HG03139 (cell line): ENCODE measurements at regions not wholly inside any gene's neighbourhood (a gene's known extent, or its start where the extent isn't known, plus 50 kb on each side); places are given as distances from the start of the nearest gene placed in this dataset.
A peak's percentile ranks its signal among the peaks of the same experiment; 100 is the strongest.
"Not testable (repeated sequence)": the region's sequence is repeated elsewhere in the genome, so short reads cannot be mapped to it uniquely, and the experiment has no call there.

Experiments used
- ATAC-seq: cut with Tn5 transposase; IDR thresholded peaks from one replicate; pipeline ENCODE4 v1.9.1; 2021; ENCODE audit not compliant: unreplicated experiment

DNA sequence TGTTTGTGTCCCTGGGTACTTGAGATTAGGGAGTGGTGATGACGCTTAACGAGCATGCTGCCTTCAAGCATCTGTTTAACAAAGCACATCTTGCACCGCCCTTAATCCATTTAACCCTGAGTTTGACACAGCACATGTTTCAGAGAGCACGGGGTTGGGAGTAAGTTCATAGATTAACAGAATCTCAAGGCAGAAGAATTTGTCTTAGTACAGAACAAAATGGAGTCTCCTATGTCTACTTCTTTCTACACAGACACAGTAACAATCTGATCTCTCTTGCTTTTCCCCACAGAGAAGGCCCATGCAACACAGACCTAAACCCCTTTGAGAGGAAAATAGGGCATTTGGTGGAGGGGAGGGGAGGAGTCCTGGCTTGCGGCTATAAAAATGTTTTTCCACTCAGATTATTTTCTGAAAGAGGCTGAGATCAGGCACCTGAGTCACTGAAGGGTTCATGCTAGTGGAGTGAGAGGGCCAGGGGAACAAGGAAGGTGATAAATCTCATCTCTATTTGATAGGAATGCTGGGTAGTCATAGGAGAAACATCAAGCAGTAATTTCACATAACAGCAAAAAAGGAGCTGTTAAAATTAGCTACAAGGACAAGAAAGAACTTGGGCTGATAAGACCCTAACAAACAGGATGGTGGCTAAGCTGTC is 136.9 kb downstream of the OR2B2 start:
- not testable (repeated sequence) for ATAC-seq

DNA sequence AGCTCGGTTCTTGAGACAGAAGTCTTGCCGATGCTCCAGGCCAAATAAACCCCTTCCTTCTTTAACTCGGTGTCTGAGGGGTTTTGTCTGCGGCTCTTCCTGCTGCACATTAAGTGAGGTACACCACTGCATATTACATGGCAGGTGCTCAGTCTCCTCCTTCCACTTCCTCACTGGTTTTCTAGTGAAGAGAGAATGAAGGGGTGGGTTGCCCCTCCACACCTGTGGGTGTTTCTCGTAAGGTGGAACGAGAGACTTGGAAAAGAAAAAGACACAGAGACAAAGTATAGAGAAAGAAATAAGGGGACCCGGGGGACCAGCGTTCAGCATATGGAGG is 138.0 kb downstream of the OR2B2 start:
- not testable (repeated sequence) for ATAC-seq

DNA sequence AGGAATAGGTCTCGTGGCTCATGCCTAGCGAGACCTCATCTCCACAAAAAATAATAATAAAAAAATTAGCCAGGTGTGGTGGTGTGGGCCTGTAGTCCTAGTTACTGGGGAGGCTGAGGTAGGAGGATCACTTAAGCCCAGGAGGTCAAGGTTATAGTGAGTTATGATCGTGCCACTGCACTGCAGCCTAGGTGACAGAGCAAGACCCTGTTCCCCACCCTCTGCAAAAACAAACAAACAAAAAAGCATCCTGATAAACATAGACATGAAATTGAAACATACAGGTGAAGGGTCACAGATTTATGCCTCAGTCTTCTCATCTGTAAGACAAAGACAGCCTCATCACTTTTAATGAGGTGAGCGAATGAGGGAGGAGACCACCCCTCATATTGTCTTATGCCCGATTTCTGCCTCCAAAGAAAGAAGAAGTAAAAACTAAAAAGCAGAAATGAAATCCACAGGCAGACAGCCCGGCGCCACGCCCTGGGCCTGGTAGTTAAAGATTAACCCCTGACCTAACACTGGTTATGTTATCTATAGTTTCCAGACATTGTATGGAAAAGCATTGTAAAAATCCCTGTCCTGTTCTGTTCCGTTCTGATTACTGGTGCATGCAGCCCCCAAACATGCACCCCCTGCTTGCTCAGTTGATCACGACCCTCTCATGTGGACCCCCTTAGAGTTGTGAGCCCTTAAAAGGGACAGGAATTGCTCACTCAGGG is 138.5 kb downstream of the OR2B2 start:
- ATAC-seq: not testable (repeated sequence)

DNA sequence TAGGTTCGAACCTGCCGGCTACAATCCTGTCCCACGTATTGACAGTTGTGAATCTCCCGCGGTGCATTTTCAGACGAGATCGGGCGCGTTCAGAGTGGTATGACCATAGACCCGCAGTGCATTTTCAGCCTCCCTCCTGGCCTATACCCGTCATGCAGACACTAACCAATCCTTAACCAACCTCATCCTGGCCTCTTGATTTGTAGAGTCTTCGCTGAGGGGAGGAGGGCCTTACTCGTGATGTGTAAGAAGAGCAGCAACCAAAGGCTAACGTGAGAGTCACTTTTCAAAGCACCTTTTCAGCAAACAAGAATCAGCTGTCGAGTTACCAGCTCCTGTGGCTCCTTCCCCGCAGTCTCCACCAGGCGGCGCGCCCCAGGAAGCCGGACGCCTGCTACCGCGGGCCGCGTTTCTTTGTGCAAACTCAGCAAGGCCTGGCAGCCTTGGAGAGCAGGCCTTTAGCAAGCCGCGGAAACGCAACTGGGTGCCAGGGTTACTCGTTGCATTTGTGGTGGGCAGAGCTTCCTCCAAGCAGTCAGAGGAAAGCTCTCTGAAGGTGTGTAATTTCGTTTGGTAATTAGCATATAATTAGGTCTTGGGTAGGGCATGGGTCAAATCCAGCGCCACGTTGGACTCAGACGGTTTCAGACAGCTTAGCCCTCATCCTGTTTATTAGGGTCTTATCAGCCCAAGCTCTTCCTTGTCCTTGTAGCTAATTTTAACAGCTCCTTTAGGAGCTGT is 139.8 kb downstream of the OR2B2 start:
- peak; percentile 80 for ATAC-seq

DNA sequence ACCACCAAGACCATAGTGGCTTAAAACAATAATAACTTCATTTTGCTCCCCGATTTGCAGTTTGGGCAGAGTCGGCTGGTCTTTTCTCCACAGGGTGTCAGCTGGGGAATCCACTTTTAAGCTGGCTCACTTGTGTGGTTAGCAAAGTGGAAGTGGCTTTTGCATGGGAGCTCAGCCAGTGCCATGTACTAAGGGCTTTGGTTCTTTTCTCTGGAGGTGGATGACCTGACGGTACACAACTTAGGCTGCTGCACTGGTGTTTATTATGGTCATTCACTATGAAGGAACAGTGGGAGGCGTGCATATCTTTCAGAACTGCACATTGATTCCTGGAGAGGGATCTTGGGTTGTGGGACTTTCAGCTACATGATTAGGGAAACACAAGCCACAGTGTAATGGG is 141.0 kb downstream of the OR2B2 start:
- ATAC-seq: no peak

DNA sequence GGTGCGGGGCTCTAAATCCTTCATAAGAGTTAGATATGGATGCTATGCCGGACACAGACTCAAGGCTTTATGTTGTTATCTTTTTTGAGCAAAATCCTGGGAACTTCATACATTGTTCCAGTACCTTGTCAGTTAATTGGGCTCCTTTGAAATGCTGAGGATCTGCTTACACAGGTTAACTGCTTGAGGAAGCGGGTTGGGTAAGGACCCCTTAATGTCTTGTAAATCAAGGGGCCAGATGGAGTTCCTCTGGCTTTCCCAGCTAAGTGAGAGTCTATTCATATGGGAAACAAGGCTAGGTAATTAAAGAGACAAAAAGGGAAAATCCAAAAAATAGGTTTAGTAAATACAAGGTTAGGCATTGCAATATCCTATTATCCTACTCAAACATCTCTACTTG is 141.5 kb downstream of the OR2B2 start:
- ATAC-seq: no peak

DNA sequence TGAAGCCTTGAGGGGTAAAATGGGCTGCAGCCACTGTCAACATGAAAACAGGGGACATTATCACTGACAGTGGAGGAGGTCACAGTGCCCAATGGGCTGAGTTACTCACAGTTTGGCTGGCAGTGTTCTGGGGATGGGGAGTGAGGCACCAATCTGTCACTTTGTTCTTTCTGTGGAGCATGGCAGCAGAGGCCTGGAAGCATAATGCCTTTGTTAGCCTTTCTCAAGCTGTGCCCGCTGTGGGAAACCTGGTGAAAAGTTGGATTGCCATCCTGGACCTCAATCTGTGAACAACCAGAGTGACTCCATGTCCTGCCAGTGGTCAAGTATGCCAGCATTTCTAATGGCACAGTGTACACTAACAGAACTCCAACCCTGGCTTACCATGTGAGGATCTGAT is 143.6 kb downstream of the OR2B2 start:
- ATAC-seq: no peak

DNA sequence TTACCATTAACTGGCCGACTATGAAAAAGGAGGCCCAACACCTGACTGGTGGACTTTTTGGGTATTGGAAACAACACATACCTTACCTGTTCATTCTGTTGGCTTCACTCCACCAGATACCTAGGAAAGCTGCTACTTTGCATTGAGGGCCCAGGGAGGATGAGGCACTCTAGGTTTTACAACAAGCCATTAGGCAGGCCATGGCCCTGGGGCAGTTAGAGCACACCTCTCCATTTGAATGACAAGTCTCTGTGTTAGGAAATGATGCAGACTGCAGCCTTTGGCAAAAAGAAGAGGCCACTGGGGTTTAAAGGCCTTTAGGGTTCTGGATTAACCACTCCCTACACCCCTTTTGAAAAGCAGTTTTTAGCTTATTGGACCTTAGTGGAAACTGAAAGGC is 144.3 kb downstream of the OR2B2 start:
- no peak for ATAC-seq

DNA sequence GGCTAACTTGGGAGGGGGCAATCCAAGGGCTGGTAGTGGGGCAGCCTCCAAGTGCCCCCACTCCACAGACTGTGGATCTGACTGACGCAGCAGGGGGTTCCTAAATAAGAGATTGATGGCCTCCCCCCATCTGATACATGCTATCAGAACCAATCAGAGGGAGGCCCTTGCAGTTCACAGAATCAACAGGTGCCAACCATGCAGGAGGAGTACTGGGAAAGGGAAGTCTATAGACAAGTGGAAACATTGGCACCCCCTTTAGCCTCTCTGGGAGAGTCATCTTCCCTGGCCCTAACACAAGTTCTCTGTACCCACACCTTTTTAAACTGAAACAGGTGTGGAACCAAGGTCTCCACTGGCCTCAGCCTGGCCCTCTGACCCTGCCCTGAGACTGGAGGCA is 145.8 kb downstream of the OR2B2 start:
- no peak for ATAC-seq

DNA sequence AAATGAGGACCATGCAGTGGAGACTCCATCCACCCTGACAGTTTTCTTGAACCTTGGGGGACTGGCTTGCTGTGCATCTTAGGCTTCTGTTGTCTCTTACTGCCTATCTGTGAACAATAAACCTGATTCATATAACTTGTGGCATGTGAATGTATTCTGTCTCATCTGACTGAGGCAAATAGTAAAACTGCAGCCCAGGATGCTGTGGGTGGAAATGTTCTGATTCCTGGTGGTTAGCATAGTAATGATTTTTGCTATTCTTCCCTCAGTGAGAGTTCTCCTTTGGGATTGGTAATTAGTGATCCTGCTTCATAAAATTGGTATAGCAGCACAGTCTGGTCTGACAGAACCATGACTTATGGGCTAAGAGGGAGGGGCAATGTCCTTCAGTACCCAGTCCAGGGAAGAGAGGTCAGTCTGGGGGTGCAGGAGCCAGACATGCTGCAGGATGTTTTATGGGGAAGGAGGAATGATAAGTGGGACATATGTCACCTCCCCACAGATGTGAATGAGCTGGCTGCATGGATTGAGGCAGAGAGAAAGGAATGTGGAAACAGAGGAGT is 147.1 kb downstream of the OR2B2 start:
- no peak for ATAC-seq

DNA sequence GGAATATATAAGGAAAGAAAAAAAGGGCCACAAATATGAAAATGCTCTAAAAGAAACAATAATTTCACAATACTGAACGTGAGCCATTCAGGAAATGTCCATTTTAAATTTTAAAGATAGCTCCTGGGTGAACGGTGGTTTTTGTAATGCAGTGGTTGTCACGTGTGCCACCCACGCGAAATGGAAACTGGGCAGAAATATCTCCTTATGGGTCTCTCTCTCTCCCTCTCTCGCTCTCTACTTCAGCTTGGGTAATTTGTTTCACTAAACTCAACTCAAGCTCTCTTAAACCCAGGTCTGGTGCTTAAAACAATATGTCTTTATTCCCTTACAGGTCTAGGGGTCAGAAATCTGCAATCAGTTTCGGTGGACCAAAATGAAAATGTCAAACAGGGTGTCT is 150.8 kb downstream of the OR2B2 start:
- no peak for ATAC-seq

DNA sequence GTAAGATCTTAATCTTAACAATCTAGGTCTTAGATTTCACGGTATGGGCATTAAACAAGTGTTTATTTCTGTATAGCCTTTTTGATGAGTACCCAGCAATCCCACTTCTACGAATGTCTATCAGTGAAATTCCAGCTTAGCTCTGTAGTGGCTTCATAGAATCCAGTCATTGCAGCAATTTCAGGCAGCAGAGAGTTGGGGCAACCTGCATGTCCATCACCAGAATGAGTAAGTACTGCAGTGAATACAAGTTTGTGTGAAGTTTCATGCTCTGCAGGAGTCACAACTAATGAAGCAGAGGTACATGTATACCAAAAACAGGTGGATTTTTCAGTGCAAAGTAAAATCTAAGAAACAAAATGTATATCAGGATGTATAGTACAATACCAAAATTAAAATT is 151.7 kb downstream of the OR2B2 start:
- no peak for ATAC-seq

DNA sequence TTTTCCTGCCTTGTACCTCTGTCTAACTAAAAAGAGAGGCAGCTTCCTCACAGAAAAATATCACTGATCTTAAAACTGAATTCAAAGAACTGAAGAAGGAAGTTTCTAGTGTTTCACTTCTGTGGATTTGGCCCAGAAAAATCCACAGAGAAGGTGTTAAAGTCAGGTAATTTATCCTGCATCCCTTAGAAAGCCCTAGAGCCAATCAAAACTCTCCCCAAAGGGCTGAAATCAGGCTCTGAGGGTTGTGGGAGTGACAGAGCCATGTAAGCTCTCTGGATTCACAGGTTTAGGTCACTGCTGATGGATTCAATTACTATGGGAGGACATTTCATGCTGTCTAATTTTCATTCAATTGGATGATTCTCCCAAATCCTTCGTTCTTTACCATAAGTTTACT is 152.3 kb downstream of the OR2B2 start:
- no peak for ATAC-seq

DNA sequence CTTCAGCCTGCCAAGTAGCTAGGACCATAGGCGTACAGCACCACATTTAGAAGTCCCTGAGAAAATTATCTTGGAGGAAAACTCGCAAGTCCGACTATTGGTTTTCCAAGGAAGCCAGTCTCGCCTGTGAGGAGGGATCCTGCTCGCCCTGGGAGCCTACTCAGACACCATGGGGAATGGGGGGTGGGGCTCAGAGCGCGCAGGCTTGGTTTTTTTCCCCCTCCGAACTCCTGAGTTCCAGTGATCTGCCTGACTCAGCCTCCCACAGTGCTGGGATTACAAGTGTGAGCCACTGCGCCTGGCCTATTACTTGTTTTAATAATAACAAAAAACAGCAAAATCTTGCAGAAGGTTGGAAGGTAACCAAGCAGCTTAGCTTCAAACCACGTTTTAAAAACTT is 153.7 kb downstream of the OR2B2 start:
- ATAC-seq: no peak

DNA sequence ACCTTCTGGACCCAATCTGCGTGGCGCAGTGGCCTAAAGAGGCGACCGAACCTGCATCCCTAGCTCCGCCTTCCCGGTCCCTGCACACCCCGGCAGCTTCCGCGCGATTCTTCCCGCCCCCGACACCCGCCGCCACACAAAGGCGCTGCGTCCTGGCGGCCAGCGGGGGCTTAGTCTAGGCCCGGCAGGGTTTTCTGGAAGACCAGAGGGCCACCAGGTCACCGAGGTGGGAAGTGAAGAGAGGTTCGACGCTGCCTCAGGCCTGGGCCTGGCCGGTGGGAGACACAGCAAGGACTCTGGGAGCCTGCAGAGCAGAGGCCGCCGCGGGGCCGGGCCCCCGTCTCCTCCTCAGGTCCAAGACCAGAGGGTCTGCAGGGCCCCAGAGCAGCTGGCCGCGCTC is 154.9 kb downstream of the OR2B2 start:
- no peak for ATAC-seq

DNA sequence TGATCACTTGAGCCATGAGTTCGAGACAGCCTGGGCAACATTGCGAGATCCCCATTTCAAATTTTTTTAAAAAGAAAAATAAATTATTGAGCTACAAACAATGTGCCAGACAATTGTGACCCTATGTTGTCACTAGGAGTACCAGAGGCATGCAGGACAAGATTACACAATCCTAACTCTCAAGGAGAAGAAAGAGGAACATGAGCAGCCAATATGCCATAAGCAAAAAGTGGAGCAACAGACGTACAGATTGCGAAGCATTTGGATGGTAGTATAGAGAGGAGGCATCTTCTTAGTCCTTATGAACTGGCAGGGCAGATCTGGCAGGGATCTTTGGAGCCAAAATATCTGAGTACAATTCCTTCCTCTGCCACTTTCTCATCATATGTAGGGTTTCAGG is 156.4 kb downstream of the OR2B2 start:
- ATAC-seq: no peak

DNA sequence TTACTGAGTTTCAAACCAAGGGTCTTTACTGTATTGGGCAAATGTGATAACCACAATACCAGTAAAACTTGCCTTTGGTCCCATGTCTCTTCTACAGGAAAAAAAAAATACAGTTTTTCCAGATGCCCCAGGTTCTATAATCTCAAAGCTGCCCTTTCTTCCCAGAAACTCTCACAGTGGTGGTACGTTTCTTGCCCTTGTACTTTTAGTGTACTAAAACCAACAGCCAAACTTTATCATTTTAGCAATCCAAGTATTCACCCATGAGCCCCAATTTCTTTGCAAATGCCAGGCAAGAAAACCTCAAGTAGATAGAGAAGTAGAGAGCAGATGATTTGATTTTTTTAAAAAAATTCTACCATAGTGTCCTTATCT is 157.8 kb downstream of the OR2B2 start:
- no peak for ATAC-seq

DNA sequence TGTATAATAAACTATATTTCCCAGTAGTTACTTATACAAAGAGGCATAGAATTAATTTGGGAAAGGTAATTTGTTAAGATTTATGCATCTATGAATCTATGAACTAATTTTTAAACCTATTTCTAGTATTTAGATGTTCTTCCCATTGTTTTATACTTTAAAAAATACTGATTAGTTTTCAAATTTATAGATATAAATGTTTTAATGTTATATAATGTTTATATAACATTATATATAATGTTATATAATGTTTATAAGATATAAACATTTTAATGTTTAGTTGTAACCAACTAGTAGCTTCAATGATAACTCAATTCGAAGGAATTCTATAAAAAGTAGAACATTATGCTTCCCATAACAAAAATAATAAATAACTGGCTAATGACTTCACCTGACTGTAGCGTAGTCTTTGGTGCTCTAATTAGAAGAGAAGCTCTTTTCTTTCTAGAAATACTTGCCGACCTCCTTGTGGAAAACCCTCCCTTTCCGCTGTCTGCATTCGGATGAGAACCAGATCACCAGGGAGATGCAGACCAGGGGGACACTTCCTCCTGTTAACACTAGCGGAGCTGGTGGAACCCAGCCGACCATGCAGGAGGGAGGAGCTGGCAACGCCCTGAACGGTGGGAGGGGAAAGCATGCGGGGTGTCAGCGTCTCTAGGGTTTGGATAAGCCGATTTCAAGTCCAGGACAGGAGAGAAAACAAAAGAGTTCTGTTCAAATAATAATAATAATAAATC is 158.4 kb downstream of the OR2B2 start:
- ATAC-seq: no peak

DNA sequence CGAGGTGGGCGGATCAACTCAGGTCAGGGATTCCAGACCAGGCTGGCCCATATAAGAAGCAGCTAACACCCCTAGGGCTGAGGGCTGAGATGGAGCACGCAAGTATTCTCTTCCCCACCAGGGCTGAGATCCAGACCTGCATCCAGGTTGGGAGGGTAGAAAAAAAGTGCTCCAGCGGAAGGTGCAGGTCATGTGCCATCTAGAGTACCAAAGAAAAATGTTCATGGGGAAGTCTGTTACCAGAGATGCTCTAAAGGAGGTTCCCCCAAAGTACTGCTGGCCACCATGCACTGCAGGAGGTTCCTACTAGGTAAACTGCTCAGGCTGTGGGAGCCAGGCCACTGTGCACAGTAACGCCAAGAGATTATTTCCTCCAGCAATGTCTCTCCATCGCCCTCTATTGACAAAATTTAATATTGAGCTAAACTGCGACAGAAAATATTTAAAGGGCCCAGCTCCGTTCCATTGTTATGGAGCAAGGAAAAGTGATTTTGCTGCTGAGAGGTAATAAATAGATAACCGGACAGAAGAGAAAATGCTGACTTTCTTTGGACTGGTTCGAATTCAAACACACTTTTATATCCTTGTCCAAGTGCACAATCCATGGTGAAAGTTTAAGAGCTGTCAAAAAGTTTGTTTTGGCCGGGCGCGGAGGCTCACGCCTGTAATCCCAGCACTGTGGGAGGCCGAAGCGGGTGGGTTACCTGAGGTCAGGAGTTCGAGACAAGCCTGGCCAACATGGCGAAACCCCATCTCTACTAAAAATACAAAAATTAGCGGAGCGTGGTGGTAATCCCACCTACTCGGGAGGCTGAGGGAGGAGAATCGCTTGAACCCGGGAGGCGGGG is 159.9 kb downstream of the OR2B2 start:
- ATAC-seq: no peak

DNA sequence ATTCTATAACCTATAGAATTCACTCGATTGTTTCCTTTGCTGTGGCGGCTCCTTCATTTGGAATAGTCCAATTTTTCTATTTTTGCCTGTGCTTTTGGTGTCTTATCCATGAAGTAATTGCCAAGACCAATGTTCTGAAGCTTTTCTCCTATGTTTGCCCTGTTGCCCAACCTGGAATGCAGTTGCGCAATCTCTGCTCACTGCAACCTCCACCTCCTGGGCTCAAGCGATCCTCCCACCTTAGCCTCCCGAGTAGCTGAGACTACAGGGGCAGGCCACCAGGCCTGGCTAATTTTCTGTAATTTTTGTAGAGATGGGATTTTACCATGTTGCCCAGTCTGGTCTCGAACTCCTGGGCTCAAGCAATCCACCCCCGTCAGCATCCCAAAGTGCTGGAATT is 163.5 kb downstream of the OR2B2 start:
- no peak for ATAC-seq
